Stomach (tissue), 8 donors: ENCODE measurements at regions not wholly inside any gene's neighbourhood (a gene's known extent, or its start where the extent isn't known, plus 50 kb on each side); places are given as distances from the start of the nearest gene placed in this dataset.

Experiments used
- DNase-seq, 2 donors: peaks; one replicate each; pipeline versions ENCODE4 v3.0.0 to v3.0.0-alpha.2; 2013 to 2019
- H3K27ac ChIP-seq, 5 donors: fragments of 200-600 bp in 4 of 5; sonication (generic) in 4 of 5; one replicate each; pipeline ENCODE4 v1.5.1; 2013 to 2019; ENCODE audit warnings: mild to moderate bottlenecking in 1 of 5, moderate library complexity in 1 of 5
- H3K27me3 ChIP-seq, 3 donors: fragments of 200-600 bp; sonication (generic); one replicate each; pipeline ENCODE4 v1.5.1; 2017 to 2019; ENCODE audit warnings: mixed run types in 1 of 3
- H3K36me3 ChIP-seq, 4 donors: fragments of 200-600 bp; sonication (generic); 1 replicate in 3 of 4; 2 replicates in 1 of 4; pipeline ENCODE4 v1.5.1; 2016 to 2019
- H3K4me1 ChIP-seq, 4 donors: fragments of 200-600 bp; sonication (generic); one replicate each; pipeline ENCODE4 v1.5.1; 2016 to 2019
- H3K4me3 ChIP-seq, 4 donors: fragments of 200-600 bp; sonication (generic) in 3 of 4; one replicate each; pipeline ENCODE4 v1.5.1; 2016 to 2019; ENCODE audit warnings: mild to moderate bottlenecking in 1 of 4
- H3K9me3 ChIP-seq, 4 donors: fragments of 200-600 bp; sonication (generic); one replicate each; pipeline ENCODE4 v1.5.1; 2016 to 2019
- EP300 ChIP-seq: sonication (generic); formaldehyde crosslinking; IDR thresholded peaks from one replicate; pipeline ENCODE4 v1.6.1; 2017; ENCODE audit warnings: antibody characterized with exemption
- POLR2A ChIP-seq, 4 donors: fragments of 450-650 bp; IDR thresholded peaks; one replicate each; pipeline ENCODE4 v1.6.1; 2016; ENCODE audit warnings: antibody characterized with exemption in 4 of 4, control low read depth in 2 of 4, mild to moderate bottlenecking in 1 of 4, moderate library complexity in 1 of 4
- POLR2AphosphoS5 ChIP-seq, 3 donors: sonication (generic); formaldehyde crosslinking; IDR thresholded peaks; one replicate each; pipeline ENCODE4 v1.6.1; 2016; ENCODE audit warnings: antibody characterized with exemption in 3 of 3
- whole genome bisulfite sequencing, 5 donors: extraction: QIAGEN DNeasy Blood & Tissue Kit in 3 of 5; methylation state at CpG; one replicate each; pipeline versions ENCODE4 v1.1.5 to v1.1.7; 2013 to 2018; 5-methylcytosine and 5-hydroxymethylcytosine counted together
- intact Hi-C: fragments of 100-400 bp; cut with DNase I; formaldehyde crosslinking; loops from one replicate; pipeline ENCODE4 v1.15.1; 2023; ENCODE audit warnings: low total_unique reads
- TF ChIP-seq, protein P1 (sequence below), 7 experiments: fragments of 450-650 bp in 4 of 7; fragments of 200-600 bp in 3 of 7; sonication (generic) in 3 of 7; IDR thresholded peaks; one replicate each; pipeline ENCODE4 v1.5.1; 2016 to 2019; ENCODE audit warnings: antibody characterized with exemption in 7 of 7, control low read depth in 2 of 7, mild to moderate bottlenecking in 1 of 7
- donor health status: healthy with polysubstance abuse.
- donor health status: Bipolar disorder and iron deficiency.
- donor health status: healthy.

DNA sequence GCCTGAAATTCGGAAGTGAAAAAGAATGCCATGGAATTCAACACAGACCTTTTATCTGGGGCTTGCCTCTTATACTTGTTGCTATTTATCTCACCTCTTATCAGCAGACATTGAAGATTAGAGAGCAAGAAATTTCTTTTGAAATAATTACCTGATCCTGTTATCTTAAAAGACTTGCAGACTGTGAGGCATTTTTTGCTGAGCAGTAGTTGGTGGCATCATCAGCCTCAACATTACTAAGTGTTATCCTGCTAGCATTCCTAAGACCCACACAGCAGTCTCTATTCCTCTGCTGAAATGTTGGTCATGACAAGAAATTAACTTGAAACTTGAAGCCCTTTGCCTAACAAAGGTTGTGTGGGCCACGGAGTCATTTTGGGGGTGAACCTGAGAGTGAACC, 186.5 kb downstream of the TRIB2 start:
- no peaks in the 10 kb centered on the region for H3K36me3 ChIP-seq

DNA sequence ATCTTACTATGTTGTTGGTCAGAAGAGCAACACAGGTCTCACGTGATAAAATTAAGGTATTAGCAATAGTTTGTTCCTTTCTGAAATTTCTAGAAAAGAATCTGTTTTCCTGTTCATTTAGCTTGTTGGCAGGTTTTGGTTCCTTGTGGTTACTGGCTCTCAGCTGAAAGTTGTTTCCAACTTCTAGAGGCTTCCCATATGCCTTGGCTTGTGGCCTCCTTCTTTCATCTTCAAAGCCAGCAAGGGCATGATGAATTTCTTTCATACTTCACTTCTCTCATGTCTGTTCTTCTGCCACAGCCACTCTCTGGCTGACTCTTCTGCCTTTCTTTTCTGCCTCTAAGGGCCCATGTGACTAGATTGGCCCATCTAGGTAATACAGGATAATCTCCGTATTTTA, 193.7 kb downstream of the TRIB2 start:
- H3K27me3 ChIP-seq: no peaks in the 10 kb centered on the region
- TF ChIP-seq POLR2A (IDR thresholded peaks at IDR 0.05) (no peak), POLR2AphosphoS5 (IDR thresholded peaks at IDR 0.05) (no peak), EP300 (no peak)
- TF ChIP-seq, protein P1, sequence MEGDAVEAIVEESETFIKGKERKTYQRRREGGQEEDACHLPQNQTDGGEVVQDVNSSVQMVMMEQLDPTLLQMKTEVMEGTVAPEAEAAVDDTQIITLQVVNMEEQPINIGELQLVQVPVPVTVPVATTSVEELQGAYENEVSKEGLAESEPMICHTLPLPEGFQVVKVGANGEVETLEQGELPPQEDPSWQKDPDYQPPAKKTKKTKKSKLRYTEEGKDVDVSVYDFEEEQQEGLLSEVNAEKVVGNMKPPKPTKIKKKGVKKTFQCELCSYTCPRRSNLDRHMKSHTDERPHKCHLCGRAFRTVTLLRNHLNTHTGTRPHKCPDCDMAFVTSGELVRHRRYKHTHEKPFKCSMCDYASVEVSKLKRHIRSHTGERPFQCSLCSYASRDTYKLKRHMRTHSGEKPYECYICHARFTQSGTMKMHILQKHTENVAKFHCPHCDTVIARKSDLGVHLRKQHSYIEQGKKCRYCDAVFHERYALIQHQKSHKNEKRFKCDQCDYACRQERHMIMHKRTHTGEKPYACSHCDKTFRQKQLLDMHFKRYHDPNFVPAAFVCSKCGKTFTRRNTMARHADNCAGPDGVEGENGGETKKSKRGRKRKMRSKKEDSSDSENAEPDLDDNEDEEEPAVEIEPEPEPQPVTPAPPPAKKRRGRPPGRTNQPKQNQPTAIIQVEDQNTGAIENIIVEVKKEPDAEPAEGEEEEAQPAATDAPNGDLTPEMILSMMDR (IDR thresholded peaks at IDR 0.05): no peak
- intact Hi-C loops: no loop called here
- 82 to 97% (median 92%) methylated on average over 2 of the region's 2 CpGs for WGBS, 5 donors
- H3K9me3 ChIP-seq: no peaks in the 10 kb centered on the region
- no peaks in the 10 kb centered on the region for H3K36me3 ChIP-seq
- H3K4me3 ChIP-seq: no peak overlapping the region
- DNase-seq: no peak
- no peaks in the 10 kb centered on the region for H3K4me1 ChIP-seq
- H3K27ac ChIP-seq: no peak overlapping the region

More for the DNA sequence above, 186.5 kb downstream of the TRIB2 start:
- intact Hi-C loops: no loop called here
- Histone ChIP-seq H3K4me3 (no peak overlapping the region), H3K9me3 (no peaks in the 10 kb centered on the region), H3K27me3 (no peaks in the 10 kb centered on the region), H3K27ac (no peak overlapping the region), H3K4me1 (peaks cover 0 to 5% (median 0%) of the 10 kb centered on the region in 4 donors)
- DNase-seq: no peak
- TF ChIP-seq POLR2A (IDR thresholded peaks at IDR 0.05) (no peak), POLR2AphosphoS5 (IDR thresholded peaks at IDR 0.05) (no peak), EP300 (no peak)
- TF ChIP-seq, protein P1 (IDR thresholded peaks at IDR 0.05): no peak
- 57 to 70% (median 64%) methylated on average over 2 of the region's 2 CpGs for WGBS, 5 donors

DNA sequence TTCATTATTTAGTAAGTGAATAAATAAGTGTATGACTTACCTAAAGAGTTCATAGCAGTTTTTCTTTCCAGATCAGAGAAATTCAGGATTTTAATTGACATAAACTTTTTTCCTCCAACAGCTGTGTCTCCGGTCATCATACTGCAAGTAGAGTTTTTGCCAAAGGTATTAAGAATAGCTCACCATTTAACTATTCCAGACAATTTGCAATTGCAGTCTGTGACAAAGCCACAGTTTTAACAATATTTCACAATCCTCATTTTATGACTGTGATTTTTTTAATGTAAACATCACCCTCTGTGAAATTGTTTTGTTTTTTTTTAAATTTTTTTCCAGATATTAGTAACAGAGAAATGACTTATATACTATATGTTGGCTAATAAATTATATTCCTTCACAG, 199.1 kb downstream of the TRIB2 start:
- intact Hi-C loops: no loop called here

DNA sequence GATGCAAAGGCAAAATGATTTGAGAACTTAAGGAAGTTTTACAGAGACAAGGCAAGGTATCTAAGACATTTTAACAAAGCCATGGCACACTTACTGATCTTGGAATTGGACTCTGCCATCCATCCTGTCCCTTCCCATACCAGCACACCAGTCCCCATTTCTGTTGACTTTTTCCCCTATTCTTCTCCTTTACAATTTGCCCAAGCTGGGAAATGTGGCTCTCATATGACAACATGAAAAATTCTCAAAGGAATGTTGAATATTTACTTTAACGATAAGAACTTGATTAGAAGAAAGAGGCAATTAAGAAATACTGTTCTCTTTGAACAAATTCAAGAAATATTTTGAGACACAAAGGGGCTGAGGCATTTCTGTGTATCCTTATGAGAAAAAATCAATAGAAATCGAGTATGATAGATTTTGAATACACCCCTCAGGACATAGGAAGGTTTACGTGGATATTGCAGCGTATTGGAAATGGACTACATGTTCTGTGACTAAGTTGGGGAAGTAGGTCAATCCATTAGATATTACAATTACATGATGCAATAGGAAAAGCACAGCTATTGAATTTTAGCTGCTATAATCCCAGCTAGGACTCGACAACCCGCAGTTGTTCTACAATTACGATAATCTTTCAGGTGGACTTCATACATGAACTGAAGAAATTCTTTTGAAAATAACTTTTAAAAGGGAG, 201.6 kb downstream of the TRIB2 start:
- peak overlapping the region; percentile 62 to 81 (median 76) for H3K27ac ChIP-seq
- no peak for DNase-seq
- H3K4me3 ChIP-seq: no peak overlapping the region
- intact Hi-C loops: no loop called here
- WGBS, 5 donors: 21 to 43% (median 29%) methylated on average over 7 of the region's 7 CpGs
- TF ChIP-seq EP300 (no peak), POLR2AphosphoS5 (IDR thresholded peaks at IDR 0.05) (peak in 2 of 3 donors; percentile 34 to 39)
- no peaks in the 10 kb centered on the region for H3K27me3 ChIP-seq
- H3K4me1 ChIP-seq: peaks cover 0 to 26% (median 16%) of the 10 kb centered on the region in 4 donors
- H3K9me3 ChIP-seq: no peaks in the 10 kb centered on the region
- H3K36me3 ChIP-seq: no peaks in the 10 kb centered on the region

More for the DNA sequence above, 199.1 kb downstream of the TRIB2 start:
- Histone ChIP-seq H3K4me3 (no peak overlapping the region), H3K27ac (no peak overlapping the region), H3K27me3 (no peaks in the 10 kb centered on the region), H3K4me1 (peaks cover 0 to 26% (median 16%) of the 10 kb centered on the region in 4 donors), H3K36me3 (no peaks in the 10 kb centered on the region), H3K9me3 (no peaks in the 10 kb centered on the region)
- no peak for TF ChIP-seq POLR2A (IDR thresholded peaks at IDR 0.05)
- no peak for TF ChIP-seq POLR2AphosphoS5 (IDR thresholded peaks at IDR 0.05)
- TF ChIP-seq EP300: no peak
- TF ChIP-seq, protein P1 (IDR thresholded peaks at IDR 0.05): no peak
- WGBS, 5 donors: 77 to 100% (median 81%) methylated on average over 1 of the region's 1 CpG
- DNase-seq: no peak

DNA sequence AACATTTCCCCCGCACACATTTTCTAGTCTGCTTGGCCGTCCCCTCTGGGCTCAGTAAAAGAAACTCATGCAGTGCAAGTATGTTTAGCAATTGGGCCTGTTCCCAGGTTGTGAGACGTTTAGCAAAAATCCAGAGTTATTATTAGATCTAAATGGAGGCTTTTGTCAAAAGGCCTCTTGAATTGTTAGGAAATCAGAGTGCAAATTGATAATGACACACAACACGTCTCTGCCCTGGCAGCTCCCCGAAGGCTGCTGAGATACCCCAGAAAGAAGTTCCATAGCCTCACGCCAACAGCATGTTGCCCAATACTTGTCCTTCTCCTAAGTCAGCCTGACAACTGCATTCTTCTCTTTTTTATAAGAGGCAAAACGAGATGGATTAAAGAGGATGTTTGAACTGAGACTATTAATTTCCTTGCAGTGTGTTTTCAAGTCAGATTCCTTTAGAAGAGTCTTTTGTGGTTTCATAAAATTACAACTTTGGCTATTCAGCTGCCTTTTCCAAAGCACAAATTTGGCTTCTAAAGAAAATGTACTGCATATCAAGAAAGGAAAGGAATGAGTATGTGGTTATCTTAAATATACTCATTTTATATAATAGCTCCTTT, 202.2 kb downstream of the TRIB2 start:
- Histone ChIP-seq H3K9me3 (no peaks in the 10 kb centered on the region), H3K27me3 (no peaks in the 10 kb centered on the region), H3K4me1 (peaks cover 0 to 26% (median 16%) of the 10 kb centered on the region in 4 donors), H3K4me3 (no peak overlapping the region), H3K27ac (peak overlapping the region; percentile 62 to 81 (median 76)), H3K36me3 (no peaks in the 10 kb centered on the region)
- DNase-seq: peak; percentile 41 to 82
- intact Hi-C loops: no loop called here
- WGBS, 5 donors: 15 to 25% (median 23%) methylated on average over 7 of the region's 7 CpGs
- TF ChIP-seq, protein P1 (IDR thresholded peaks at IDR 0.05): no peak
- peak; percentile 56 for TF ChIP-seq EP300
- TF ChIP-seq POLR2AphosphoS5 (IDR thresholded peaks at IDR 0.05): peak; percentile 58 to 81 (median 65)
